Astrocyte (in vitro differentiated cells and primary cell): ENCODE measurements at regions not wholly inside any gene's neighbourhood (a gene's known extent, or its start where the extent isn't known, plus 50 kb on each side); places are given as distances from the start of the nearest gene placed in this dataset.

Experiments used
- EZH2 ChIP-seq: IDR thresholded peaks from 2 replicates; pipeline ENCODE4 v1.6.1; 2012; ENCODE audit warnings: mild to moderate bottlenecking, low read length, inconsistent platforms; ENCODE audit not compliant: insufficient read depth
- TF ChIP-seq, protein P1 (sequence below): IDR thresholded peaks from 2 replicates; pipeline ENCODE4 v1.5.1; 2011; ENCODE audit warnings: low read depth, mild to moderate bottlenecking, inconsistent platforms, low read length, moderate library complexity; ENCODE audit not compliant: insufficient read depth

DNA sequence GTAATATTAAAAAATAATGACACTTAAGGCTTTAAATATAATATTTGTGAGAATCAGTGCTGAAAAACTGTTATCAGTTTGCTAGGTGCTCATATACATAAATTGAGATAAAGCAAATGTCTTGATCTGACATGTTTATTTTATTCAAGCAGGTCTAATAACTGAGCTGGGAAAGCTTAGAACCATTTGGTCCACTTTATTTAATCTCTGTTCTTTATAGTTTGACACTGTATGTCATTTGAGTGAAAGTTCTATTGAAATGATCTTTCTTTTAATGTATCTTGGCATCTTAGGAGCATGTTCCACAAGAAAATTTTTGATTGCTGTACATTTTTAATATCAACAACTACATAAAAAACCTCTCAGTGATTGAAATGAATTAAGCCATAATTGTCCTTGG lies 772.0 kb upstream of the NRSN1 start:
- TF ChIP-seq, protein P1, sequence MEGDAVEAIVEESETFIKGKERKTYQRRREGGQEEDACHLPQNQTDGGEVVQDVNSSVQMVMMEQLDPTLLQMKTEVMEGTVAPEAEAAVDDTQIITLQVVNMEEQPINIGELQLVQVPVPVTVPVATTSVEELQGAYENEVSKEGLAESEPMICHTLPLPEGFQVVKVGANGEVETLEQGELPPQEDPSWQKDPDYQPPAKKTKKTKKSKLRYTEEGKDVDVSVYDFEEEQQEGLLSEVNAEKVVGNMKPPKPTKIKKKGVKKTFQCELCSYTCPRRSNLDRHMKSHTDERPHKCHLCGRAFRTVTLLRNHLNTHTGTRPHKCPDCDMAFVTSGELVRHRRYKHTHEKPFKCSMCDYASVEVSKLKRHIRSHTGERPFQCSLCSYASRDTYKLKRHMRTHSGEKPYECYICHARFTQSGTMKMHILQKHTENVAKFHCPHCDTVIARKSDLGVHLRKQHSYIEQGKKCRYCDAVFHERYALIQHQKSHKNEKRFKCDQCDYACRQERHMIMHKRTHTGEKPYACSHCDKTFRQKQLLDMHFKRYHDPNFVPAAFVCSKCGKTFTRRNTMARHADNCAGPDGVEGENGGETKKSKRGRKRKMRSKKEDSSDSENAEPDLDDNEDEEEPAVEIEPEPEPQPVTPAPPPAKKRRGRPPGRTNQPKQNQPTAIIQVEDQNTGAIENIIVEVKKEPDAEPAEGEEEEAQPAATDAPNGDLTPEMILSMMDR = no peak
- TF ChIP-seq EZH2 = no peak
